ENCODE measurements at regions not wholly inside any gene's neighbourhood (a gene's known extent, or its start where the extent isn't known, plus 50 kb on each side); places are given as distances from the start of the nearest gene placed in this dataset.

DNA sequence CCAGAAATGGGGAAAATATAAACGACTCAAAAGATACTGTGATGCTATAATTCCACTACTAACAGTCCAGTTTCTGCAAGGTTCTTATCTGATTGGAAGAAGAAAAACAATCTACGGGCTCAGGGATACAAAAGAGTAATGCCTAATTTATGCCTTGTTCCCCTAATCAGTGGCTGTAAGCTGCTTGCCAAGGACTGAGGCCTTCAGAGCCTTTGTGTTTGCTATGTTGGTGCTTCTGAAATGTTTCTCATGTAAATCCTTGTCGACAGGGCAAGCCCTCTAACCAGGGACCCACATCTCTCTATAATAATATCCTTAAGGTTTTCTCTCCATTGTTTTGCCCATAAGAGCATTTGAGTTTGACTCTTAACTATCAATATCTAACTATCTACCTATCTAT is 89.7 kb upstream of the CLDN10 start:
- no peaks in the 10 kb centered on the region for H3K36me3 ChIP-seq (ENCODE audit: control insufficient read depth in 2 of 2, insufficient read depth in 2 of 2, low read length in 2 of 2)
- H3K4me3 ChIP-seq (ENCODE audit: low read length in 2 of 2) = no peak overlapping the region
- H3K27me3 ChIP-seq (ENCODE audit: control insufficient read depth in 2 of 2, insufficient read depth in 2 of 2, low read length in 2 of 2) = no peaks in the 10 kb centered on the region
- no peak overlapping the region for H3K27ac ChIP-seq (ENCODE audit: low read depth in 2 of 2, low read length in 2 of 2)
- peaks cover 2 to 4% of the 10 kb centered on the region in 2 donors for H3K9me3 ChIP-seq (ENCODE audit: control insufficient read depth in 2 of 2, low read length in 2 of 2)
- no peaks in the 10 kb centered on the region for H3K4me1 ChIP-seq (ENCODE audit: control insufficient read depth in 2 of 2, insufficient read depth in 2 of 2, low read length in 2 of 2)
- no peak overlapping the region for H3K9ac ChIP-seq (ENCODE audit: low read depth in 1 of 2, low read length in 2 of 2)

DNA sequence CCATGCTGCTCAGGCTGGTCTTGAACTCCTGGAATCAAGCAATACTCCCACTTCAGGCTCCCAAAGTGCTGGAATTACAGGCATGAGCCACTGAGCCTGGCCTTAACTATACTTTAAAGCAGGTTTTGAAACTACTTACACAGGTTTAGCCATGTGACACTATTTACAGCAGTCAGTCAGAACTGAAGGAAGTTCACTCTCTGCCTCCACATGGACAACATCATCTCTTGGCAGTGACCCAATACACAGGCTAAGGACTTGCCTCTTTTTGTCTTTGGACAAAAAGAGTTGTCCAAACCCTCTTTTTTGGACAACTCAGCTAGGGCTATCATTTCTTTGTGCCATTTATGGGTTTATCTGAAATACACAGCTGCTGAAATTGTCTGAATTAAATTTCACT is 89.0 kb upstream of the CLDN10 start:
- H3K9me3 ChIP-seq (ENCODE audit: control insufficient read depth in 2 of 2, low read length in 2 of 2) = peaks cover 2 to 4% of the 10 kb centered on the region in 2 donors
- no peak overlapping the region for H3K4me3 ChIP-seq (ENCODE audit: low read length in 2 of 2)
- no peak overlapping the region for H3K9ac ChIP-seq (ENCODE audit: low read depth in 1 of 2, low read length in 2 of 2)
- H3K4me1 ChIP-seq (ENCODE audit: control insufficient read depth in 2 of 2, insufficient read depth in 2 of 2, low read length in 2 of 2) = no peaks in the 10 kb centered on the region
- no peaks in the 10 kb centered on the region for H3K36me3 ChIP-seq (ENCODE audit: control insufficient read depth in 2 of 2, insufficient read depth in 2 of 2, low read length in 2 of 2)
- no peaks in the 10 kb centered on the region for H3K27me3 ChIP-seq (ENCODE audit: control insufficient read depth in 2 of 2, insufficient read depth in 2 of 2, low read length in 2 of 2)
- no peak overlapping the region for H3K27ac ChIP-seq (ENCODE audit: low read depth in 2 of 2, low read length in 2 of 2)

- Histone ChIP-seq H3K9me3 (ENCODE audit: control insufficient read depth in 2 of 2, low read length in 2 of 2) (no peaks in the 10 kb centered on the region), H3K4me3 (ENCODE audit: low read length in 2 of 2) (no peak overlapping the region), H3K9ac (ENCODE audit: low read depth in 1 of 2, low read length in 2 of 2) (no peak overlapping the region), H3K4me1 (ENCODE audit: control insufficient read depth in 2 of 2, insufficient read depth in 2 of 2, low read length in 2 of 2) (no peaks in the 10 kb centered on the region), H3K27me3 (ENCODE audit: control insufficient read depth in 2 of 2, insufficient read depth in 2 of 2, low read length in 2 of 2) (peaks cover 0 to 2% of the 10 kb centered on the region in 2 donors), H3K27ac (ENCODE audit: low read depth in 2 of 2, low read length in 2 of 2) (no peak overlapping the region), H3K36me3 (ENCODE audit: control insufficient read depth in 2 of 2, insufficient read depth in 2 of 2, low read length in 2 of 2) (no peaks in the 10 kb centered on the region)
Observed at GRCh38 chr13:95470574-95471366, 81.8 kb upstream of the CLDN10 start.

- Histone ChIP-seq H3K36me3 (ENCODE audit: control insufficient read depth in 2 of 2, insufficient read depth in 2 of 2, low read length in 2 of 2) (no peaks in the 10 kb centered on the region), H3K9me3 (ENCODE audit: control insufficient read depth in 2 of 2, low read length in 2 of 2) (no peaks in the 10 kb centered on the region), H3K27ac (ENCODE audit: low read depth in 2 of 2, low read length in 2 of 2) (no peak overlapping the region), H3K27me3 (ENCODE audit: control insufficient read depth in 2 of 2, insufficient read depth in 2 of 2, low read length in 2 of 2) (peaks cover 0 to 3% of the 10 kb centered on the region in 2 donors), H3K9ac (ENCODE audit: low read depth in 1 of 2, low read length in 2 of 2) (no peak overlapping the region), H3K4me1 (ENCODE audit: control insufficient read depth in 2 of 2, insufficient read depth in 2 of 2, low read length in 2 of 2) (no peaks in the 10 kb centered on the region), H3K4me3 (ENCODE audit: low read length in 2 of 2) (no peak overlapping the region)
Observed at GRCh38 chr13:95471960-95472359, 80.6 kb upstream of the CLDN10 start.

DNA sequence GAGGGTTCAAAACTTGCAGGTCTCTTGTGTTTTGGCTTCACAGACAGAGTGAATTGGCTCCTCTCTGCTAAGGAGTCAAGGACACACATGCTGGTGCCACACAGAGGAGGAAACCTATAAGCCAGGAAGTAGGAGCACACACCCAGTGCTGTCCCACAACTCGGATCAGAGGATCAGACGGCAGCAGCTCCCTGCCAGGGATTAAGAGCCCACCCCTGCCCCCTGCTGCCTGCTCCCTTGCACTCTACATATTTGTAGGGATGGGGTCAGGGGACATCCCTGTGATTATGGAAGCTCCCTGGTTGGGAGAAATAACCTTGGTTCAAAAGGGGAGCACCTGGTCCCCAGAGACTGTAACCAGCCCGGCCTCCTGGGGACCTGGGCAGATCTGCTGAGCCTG is 77.5 kb upstream of the CLDN10 start:
- Histone ChIP-seq H3K27me3 (ENCODE audit: control insufficient read depth in 2 of 2, insufficient read depth in 2 of 2, low read length in 2 of 2) (peaks cover 0 to 3% of the 10 kb centered on the region in 2 donors), H3K9me3 (ENCODE audit: control insufficient read depth in 2 of 2, low read length in 2 of 2) (no peaks in the 10 kb centered on the region), H3K4me3 (ENCODE audit: low read length in 2 of 2) (no peak overlapping the region), H3K4me1 (ENCODE audit: control insufficient read depth in 2 of 2, insufficient read depth in 2 of 2, low read length in 2 of 2) (peaks cover 0 to 2% of the 10 kb centered on the region in 2 donors), H3K36me3 (ENCODE audit: control insufficient read depth in 2 of 2, insufficient read depth in 2 of 2, low read length in 2 of 2) (no peaks in the 10 kb centered on the region), H3K27ac (ENCODE audit: low read depth in 2 of 2, low read length in 2 of 2) (no peak overlapping the region), H3K9ac (ENCODE audit: low read depth in 1 of 2, low read length in 2 of 2) (no peak overlapping the region)

DNA sequence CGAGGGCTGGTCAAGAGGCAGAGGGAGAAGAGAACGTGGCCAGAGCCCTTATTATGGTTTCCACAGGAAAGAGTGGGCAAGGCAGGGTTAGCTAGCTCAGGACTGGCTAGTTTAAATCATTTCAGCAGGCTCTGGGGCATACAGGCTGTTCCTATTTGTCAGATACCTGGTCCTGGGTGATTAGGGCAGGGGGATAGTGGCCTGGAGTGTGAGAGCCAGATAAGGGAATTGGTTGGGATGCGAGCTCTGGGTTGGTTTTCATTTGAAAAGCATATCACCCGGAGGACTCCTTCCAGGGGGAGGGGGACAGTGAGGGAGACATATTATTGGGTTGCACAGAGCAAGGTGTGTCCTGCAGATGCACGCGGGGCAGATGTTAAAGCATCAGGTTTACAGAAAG is 75.3 kb upstream of the CLDN10 start:
- Histone ChIP-seq H3K9me3 (ENCODE audit: control insufficient read depth in 2 of 2, low read length in 2 of 2) (no peaks in the 10 kb centered on the region), H3K36me3 (ENCODE audit: control insufficient read depth in 2 of 2, insufficient read depth in 2 of 2, low read length in 2 of 2) (no peaks in the 10 kb centered on the region), H3K4me3 (ENCODE audit: low read length in 2 of 2) (no peak overlapping the region), H3K4me1 (ENCODE audit: control insufficient read depth in 2 of 2, insufficient read depth in 2 of 2, low read length in 2 of 2) (peaks cover 0 to 4% of the 10 kb centered on the region in 2 donors), H3K27ac (ENCODE audit: low read depth in 2 of 2, low read length in 2 of 2) (no peak overlapping the region), H3K27me3 (ENCODE audit: control insufficient read depth in 2 of 2, insufficient read depth in 2 of 2, low read length in 2 of 2) (peaks cover 0 to 3% of the 10 kb centered on the region in 2 donors), H3K9ac (ENCODE audit: low read depth in 1 of 2, low read length in 2 of 2) (no peak overlapping the region)

GRCh38 chr13:95479731-95480130 is 72.8 kb upstream of the CLDN10 start:
- Histone ChIP-seq H3K27ac (ENCODE audit: low read depth in 2 of 2, low read length in 2 of 2) (no peak overlapping the region), H3K9ac (ENCODE audit: low read depth in 1 of 2, low read length in 2 of 2) (no peak overlapping the region), H3K27me3 (ENCODE audit: control insufficient read depth in 2 of 2, insufficient read depth in 2 of 2, low read length in 2 of 2) (peaks cover 0 to 3% of the 10 kb centered on the region in 2 donors), H3K36me3 (ENCODE audit: control insufficient read depth in 2 of 2, insufficient read depth in 2 of 2, low read length in 2 of 2) (no peaks in the 10 kb centered on the region), H3K9me3 (ENCODE audit: control insufficient read depth in 2 of 2, low read length in 2 of 2) (no peaks in the 10 kb centered on the region), H3K4me1 (ENCODE audit: control insufficient read depth in 2 of 2, insufficient read depth in 2 of 2, low read length in 2 of 2) (peaks cover 0 to 4% of the 10 kb centered on the region in 2 donors), H3K4me3 (ENCODE audit: low read length in 2 of 2) (no peak overlapping the region)

GRCh38 chr13:95480131-95480545 is 72.4 kb upstream of the CLDN10 start:
- Histone ChIP-seq H3K4me1 (ENCODE audit: control insufficient read depth in 2 of 2, insufficient read depth in 2 of 2, low read length in 2 of 2) (peaks cover 0 to 4% of the 10 kb centered on the region in 2 donors), H3K4me3 (ENCODE audit: low read length in 2 of 2) (no peak overlapping the region), H3K9ac (ENCODE audit: low read depth in 1 of 2, low read length in 2 of 2) (no peak overlapping the region), H3K27ac (ENCODE audit: low read depth in 2 of 2, low read length in 2 of 2) (no peak overlapping the region), H3K36me3 (ENCODE audit: control insufficient read depth in 2 of 2, insufficient read depth in 2 of 2, low read length in 2 of 2) (no peaks in the 10 kb centered on the region), H3K9me3 (ENCODE audit: control insufficient read depth in 2 of 2, low read length in 2 of 2) (no peaks in the 10 kb centered on the region), H3K27me3 (ENCODE audit: control insufficient read depth in 2 of 2, insufficient read depth in 2 of 2, low read length in 2 of 2) (peaks cover 0 to 3% of the 10 kb centered on the region in 2 donors)

DNA sequence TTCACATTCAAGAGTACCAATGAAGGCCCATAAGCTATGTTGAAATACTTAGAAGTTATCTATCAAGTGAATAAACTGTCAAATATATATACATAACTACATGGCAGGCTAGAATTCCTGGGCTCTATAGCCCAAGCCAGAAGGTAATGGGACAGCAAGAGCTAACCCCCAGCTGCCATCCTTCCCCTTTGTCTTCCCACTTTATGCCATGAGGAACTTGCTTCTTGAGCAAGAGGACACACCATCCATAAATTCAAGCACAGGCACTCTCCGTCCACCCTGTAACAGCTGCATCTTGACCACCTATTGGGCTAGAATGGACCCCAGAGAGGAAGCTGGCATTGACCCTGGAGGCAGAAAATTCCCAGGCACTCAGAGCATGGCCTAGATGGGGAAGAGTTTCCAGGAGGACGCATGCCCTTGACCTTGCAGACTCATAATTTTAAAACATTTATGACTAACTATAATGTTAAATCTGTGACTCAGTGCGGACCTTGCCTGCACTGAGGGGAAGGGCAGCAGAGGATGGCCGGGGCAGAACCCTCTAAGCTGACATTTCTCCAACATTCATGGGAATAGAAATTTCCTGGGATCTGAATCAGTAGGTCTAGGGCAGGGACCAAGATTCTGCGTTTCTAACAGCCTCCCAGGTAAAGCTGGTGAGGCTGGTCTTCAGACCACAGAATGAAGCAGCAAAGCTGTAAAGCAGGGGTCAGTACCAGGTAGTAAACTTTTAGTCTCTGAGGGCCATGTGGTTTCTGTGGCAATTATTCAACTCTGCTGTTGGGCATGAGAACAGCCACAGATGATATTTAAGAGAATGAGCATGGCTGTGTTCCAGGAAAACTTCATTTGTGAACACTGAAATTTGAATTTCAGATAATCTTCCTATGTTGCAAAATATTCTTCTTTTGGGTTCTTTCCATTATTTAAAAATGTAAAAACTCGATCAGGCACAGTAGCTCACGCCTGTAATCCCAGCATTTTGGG is 71.4 kb upstream of the CLDN10 start:
- peaks cover 0 to 4% of the 10 kb centered on the region in 2 donors for H3K4me1 ChIP-seq (ENCODE audit: control insufficient read depth in 2 of 2, insufficient read depth in 2 of 2, low read length in 2 of 2)
- H3K9me3 ChIP-seq (ENCODE audit: control insufficient read depth in 2 of 2, low read length in 2 of 2) = no peaks in the 10 kb centered on the region
- no peaks in the 10 kb centered on the region for H3K36me3 ChIP-seq (ENCODE audit: control insufficient read depth in 2 of 2, insufficient read depth in 2 of 2, low read length in 2 of 2)
- H3K4me3 ChIP-seq (ENCODE audit: low read length in 2 of 2) = no peak overlapping the region
- no peak overlapping the region for H3K27ac ChIP-seq (ENCODE audit: low read depth in 2 of 2, low read length in 2 of 2)
- no peaks in the 10 kb centered on the region for H3K27me3 ChIP-seq (ENCODE audit: control insufficient read depth in 2 of 2, insufficient read depth in 2 of 2, low read length in 2 of 2)
- no peak overlapping the region for H3K9ac ChIP-seq (ENCODE audit: low read depth in 1 of 2, low read length in 2 of 2)

DNA sequence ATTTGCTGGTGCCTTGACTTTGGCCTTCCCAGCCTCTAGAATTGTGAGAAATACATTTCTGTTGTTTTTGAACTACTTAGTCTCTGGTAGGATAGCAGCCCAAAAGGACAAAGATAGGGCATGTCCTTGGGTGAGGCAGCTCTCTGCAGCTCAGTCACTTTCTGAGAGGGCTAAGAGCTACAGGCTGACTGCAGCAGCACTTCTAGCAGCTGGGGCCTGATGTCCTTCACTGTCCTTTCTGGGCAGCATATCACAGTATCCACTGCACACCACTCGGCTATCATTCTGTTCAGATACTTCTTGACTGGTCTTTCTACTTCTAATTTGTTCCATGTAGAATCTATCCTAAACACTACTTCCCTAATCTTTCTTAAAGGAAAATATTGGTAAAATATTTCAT is 68.5 kb upstream of the CLDN10 start:
- H3K9ac ChIP-seq (ENCODE audit: low read depth in 1 of 2, low read length in 2 of 2) = no peak overlapping the region
- H3K4me1 ChIP-seq (ENCODE audit: control insufficient read depth in 2 of 2, insufficient read depth in 2 of 2, low read length in 2 of 2) = peaks cover 0 to 3% of the 10 kb centered on the region in 2 donors
- no peaks in the 10 kb centered on the region for H3K36me3 ChIP-seq (ENCODE audit: control insufficient read depth in 2 of 2, insufficient read depth in 2 of 2, low read length in 2 of 2)
- no peak overlapping the region for H3K4me3 ChIP-seq (ENCODE audit: low read length in 2 of 2)
- no peak overlapping the region for H3K27ac ChIP-seq (ENCODE audit: low read depth in 2 of 2, low read length in 2 of 2)
- H3K9me3 ChIP-seq (ENCODE audit: control insufficient read depth in 2 of 2, low read length in 2 of 2) = no peaks in the 10 kb centered on the region
- H3K27me3 ChIP-seq (ENCODE audit: control insufficient read depth in 2 of 2, insufficient read depth in 2 of 2, low read length in 2 of 2) = no peaks in the 10 kb centered on the region

All from mucosa of rectum (tissue), 2 donors.